Panc1 (cell line): ENCODE measurements at regions not wholly inside any gene's neighbourhood (a gene's known extent, or its start where the extent isn't known, plus 50 kb on each side); places are given as distances from the start of the nearest gene placed in this dataset.

Experiments used
- POLR2AphosphoS5 ChIP-seq: IDR thresholded peaks from 2 replicates; pipeline ENCODE4 v1.6.1; 2012; ENCODE audit warnings: mild to moderate bottlenecking, low read depth, low read length, moderate library complexity
- TF ChIP-seq, protein P1 (sequence below): fragments of 450-650 bp; IDR thresholded peaks from 2 replicates; pipeline ENCODE4 v1.5.1; 2017; ENCODE audit warnings: mild to moderate bottlenecking
- TF ChIP-seq, protein P2 (sequence below), 2 experiments: IDR thresholded peaks; 2 replicates each; pipeline ENCODE4 v1.6.1; 2011 to 2012; ENCODE audit warnings: low read depth in 2 of 2, control low read depth in 1 of 2, low read length in 1 of 2, mild to moderate bottlenecking in 1 of 2, moderate library complexity in 1 of 2; ENCODE audit not compliant: insufficient read depth in 1 of 2

DNA sequence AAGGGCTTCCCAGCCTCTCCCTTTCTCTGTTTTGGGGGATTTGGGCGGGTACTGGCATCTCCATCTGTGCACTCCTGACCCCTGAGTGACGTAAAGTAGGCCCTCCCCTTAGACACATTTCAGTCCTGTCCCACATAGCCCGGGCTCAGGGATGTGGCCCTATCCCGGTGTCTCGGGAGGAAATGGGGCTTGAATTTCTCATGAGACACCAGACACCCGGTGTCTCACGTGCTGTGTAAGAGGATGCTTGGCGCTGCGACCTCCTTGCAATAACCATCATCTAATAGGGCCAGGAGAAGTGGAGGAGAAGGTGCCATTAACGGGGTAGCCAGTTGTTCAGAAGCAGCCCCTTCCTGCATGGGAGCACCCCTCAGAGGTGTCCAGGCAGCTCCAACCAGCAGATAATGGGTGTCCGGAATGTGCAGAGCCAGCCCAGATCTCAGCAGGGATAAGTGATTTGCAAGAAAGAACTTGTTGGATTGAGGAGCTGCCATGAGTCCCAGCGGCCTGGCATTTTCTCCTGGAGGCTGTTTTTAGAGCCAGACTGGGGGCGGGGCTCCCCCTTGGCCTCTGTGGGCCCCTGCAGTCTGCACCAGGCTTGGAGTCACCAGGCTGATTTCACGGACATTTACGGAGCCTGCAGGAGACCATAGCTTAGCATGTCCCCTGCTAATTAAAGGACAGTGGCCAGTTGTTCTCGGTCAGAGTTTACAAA, 372.0 kb downstream of the PREX1 start:
- TF ChIP-seq POLR2AphosphoS5, result no peak
- TF ChIP-seq, protein P1, sequence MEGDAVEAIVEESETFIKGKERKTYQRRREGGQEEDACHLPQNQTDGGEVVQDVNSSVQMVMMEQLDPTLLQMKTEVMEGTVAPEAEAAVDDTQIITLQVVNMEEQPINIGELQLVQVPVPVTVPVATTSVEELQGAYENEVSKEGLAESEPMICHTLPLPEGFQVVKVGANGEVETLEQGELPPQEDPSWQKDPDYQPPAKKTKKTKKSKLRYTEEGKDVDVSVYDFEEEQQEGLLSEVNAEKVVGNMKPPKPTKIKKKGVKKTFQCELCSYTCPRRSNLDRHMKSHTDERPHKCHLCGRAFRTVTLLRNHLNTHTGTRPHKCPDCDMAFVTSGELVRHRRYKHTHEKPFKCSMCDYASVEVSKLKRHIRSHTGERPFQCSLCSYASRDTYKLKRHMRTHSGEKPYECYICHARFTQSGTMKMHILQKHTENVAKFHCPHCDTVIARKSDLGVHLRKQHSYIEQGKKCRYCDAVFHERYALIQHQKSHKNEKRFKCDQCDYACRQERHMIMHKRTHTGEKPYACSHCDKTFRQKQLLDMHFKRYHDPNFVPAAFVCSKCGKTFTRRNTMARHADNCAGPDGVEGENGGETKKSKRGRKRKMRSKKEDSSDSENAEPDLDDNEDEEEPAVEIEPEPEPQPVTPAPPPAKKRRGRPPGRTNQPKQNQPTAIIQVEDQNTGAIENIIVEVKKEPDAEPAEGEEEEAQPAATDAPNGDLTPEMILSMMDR, result no peak
- TF ChIP-seq, protein P2, sequence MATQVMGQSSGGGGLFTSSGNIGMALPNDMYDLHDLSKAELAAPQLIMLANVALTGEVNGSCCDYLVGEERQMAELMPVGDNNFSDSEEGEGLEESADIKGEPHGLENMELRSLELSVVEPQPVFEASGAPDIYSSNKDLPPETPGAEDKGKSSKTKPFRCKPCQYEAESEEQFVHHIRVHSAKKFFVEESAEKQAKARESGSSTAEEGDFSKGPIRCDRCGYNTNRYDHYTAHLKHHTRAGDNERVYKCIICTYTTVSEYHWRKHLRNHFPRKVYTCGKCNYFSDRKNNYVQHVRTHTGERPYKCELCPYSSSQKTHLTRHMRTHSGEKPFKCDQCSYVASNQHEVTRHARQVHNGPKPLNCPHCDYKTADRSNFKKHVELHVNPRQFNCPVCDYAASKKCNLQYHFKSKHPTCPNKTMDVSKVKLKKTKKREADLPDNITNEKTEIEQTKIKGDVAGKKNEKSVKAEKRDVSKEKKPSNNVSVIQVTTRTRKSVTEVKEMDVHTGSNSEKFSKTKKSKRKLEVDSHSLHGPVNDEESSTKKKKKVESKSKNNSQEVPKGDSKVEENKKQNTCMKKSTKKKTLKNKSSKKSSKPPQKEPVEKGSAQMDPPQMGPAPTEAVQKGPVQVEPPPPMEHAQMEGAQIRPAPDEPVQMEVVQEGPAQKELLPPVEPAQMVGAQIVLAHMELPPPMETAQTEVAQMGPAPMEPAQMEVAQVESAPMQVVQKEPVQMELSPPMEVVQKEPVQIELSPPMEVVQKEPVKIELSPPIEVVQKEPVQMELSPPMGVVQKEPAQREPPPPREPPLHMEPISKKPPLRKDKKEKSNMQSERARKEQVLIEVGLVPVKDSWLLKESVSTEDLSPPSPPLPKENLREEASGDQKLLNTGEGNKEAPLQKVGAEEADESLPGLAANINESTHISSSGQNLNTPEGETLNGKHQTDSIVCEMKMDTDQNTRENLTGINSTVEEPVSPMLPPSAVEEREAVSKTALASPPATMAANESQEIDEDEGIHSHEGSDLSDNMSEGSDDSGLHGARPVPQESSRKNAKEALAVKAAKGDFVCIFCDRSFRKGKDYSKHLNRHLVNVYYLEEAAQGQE (IDR thresholded peaks at IDR 0.05; ENCODE audit: insufficient read depth in 1 of 2, low read depth in 2 of 2, low read length in 1 of 2), result no peak
